ENCODE measurements at regions not wholly inside any gene's neighbourhood (a gene's known extent, or its start where the extent isn't known, plus 50 kb on each side); places are given as distances from the start of the nearest gene placed in this dataset.

DNA sequence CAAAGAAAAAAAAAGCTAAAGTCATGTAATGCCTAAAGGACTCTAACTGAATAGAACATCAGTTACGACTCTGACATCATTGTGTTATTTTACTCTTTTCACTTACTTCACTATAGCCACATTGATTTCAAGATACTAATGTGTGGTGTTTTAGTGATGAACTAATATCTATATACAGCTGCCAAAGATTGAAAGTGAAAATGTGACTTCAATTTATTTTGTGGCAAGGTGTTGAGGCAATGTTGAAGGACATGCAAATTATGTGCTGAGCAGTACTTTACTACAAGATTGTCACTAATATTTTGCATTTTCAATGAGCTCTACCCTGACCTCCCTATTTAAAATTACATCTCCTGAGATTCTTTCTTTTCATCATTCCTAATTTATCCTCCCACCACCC, 1911.9 kb upstream of the PCDH20 start:
- no peak for DNase-seq (ENCODE audit: low read depth)
- no peak overlapping the region for H3K4me3 ChIP-seq (ENCODE audit: control insufficient read depth, low read depth, low read length)
- no peak for TF ChIP-seq CTCF (conservative IDR thresholded peaks at IDR 0.05; ENCODE audit: control insufficient read depth, insufficient read depth, low read depth, low read length)

DNA sequence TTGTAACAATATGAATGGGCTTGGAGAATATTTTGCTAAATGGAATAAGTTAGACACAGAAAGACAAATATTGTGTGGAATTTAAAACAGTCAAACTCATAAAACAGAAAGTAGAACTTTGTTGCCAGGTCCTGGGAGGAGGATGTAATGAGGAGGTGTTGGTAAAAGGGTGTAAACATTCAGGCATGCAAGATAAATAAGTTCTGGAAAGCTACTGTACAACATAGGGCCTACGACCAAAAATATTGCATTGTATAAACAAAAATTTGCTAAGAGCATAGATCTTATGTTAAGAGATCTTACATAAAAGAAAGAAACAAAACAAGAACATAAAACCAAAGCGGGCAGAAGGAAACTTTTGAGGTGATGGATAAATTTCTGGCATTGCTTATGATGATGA, 1907.8 kb upstream of the PCDH20 start:
- DNase-seq (ENCODE audit: low read depth) = no peak
- no peak overlapping the region for H3K4me3 ChIP-seq (ENCODE audit: control insufficient read depth, low read depth, low read length)
- TF ChIP-seq CTCF (conservative IDR thresholded peaks at IDR 0.05; ENCODE audit: control insufficient read depth, insufficient read depth, low read depth, low read length) = no peak

GRCh38 chr13:63311587-63311986, 1895.9 kb upstream of the PCDH20 start:
- no peak for DNase-seq (ENCODE audit: low read depth)
- TF ChIP-seq CTCF (conservative IDR thresholded peaks at IDR 0.05; ENCODE audit: control insufficient read depth, insufficient read depth, low read depth, low read length) = no peak
- H3K4me3 ChIP-seq (ENCODE audit: control insufficient read depth, low read depth, low read length) = no peak overlapping the region

DNA sequence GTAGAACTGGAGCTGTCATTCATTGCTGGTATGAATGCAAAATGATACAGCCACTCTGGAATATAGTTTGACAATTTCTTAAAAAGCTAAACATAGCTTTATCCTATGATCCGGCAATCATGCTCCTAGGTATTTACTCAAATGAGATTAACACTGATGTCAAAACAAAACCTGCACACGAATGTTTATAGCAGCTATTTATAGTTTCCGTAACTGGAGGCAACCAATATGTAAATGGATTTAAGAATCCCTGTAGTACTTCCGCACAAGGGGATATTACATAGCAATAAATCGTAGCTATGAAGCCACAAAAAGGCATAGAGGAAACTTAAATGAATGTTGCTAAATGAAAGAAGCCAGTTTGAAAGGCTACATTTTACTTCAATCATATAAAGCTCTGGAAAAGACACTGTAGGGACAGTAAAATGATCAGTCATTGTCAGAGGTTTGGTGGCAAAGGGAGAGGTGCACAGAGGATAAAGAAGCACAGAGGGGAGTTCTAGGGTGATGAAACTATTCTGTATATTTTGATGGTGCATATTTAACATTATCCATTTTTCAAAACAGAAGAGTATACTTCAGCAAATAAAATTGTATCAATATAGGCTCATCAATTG, 1893.0 kb upstream of the PCDH20 start:
- H3K4me3 ChIP-seq (ENCODE audit: control insufficient read depth, low read depth, low read length) = no peak overlapping the region
- TF ChIP-seq CTCF (conservative IDR thresholded peaks at IDR 0.05; ENCODE audit: control insufficient read depth, insufficient read depth, low read depth, low read length) = no peak
- no peak for DNase-seq (ENCODE audit: low read depth)

DNA sequence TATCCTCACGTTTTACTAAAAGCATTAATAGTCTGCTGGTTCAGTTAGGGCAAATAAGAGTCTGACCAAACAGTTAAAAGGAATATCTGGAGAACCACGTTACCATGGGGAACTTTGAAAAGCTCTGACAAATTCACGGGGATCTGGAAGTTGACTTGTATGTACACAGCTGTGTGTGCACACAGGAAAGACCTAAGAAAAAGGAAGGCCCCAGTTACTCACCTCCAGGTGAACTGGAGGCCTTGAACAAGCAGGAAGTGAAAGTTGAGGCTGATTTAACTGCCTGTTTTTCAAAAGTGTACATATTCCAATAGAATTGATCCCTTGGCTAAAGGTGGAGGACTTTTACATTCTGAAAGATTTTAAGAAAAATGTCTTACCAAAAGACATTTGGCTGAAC, 1891.6 kb upstream of the PCDH20 start:
- no peak for DNase-seq (ENCODE audit: low read depth)
- TF ChIP-seq CTCF (conservative IDR thresholded peaks at IDR 0.05; ENCODE audit: control insufficient read depth, insufficient read depth, low read depth, low read length) = no peak

GRCh38 chr13:63305641-63306133, 1890.0 kb upstream of the PCDH20 start:
- no peak for TF ChIP-seq CTCF (conservative IDR thresholded peaks at IDR 0.05; ENCODE audit: control insufficient read depth, insufficient read depth, low read depth, low read length)
- no peak for DNase-seq (ENCODE audit: low read depth)
- no peak overlapping the region for H3K4me3 ChIP-seq (ENCODE audit: control insufficient read depth, low read depth, low read length)

More for the DNA sequence above, 1891.6 kb upstream of the PCDH20 start:
- H3K4me3 ChIP-seq (ENCODE audit: control insufficient read depth, low read depth, low read length) = no peak overlapping the region

GRCh38 chr13:63304497-63304896, 1888.8 kb upstream of the PCDH20 start:
- DNase-seq (ENCODE audit: low read depth) = no peak
- no peak for TF ChIP-seq CTCF (conservative IDR thresholded peaks at IDR 0.05; ENCODE audit: control insufficient read depth, insufficient read depth, low read depth, low read length)
- H3K4me3 ChIP-seq (ENCODE audit: control insufficient read depth, low read depth, low read length) = no peak overlapping the region

Data from fibroblast of mammary gland (primary cell).